EH (cell line): ENCODE measurements at regions not wholly inside any gene's neighbourhood (a gene's known extent, or its start where the extent isn't known, plus 50 kb on each side); places are given as distances from the start of the nearest gene placed in this dataset.
A peak's percentile ranks its signal among the peaks of the same experiment; 100 is the strongest.

Source experiments
- DNase-seq: peaks from one replicate; pipeline ENCODE4 v3.0.0-alpha.2; 2015; ENCODE audit warnings: low read depth

GRCh38 chr5:167792514-167792913 is 498.9 kb upstream of the WWC1 start:
- no peak for DNase-seq

GRCh38 chr5:167793700-167794099 is 497.7 kb upstream of the WWC1 start:
- DNase-seq = no peak

GRCh38 chr5:167794121-167794520 is 497.3 kb upstream of the WWC1 start:
- no peak for DNase-seq

- no peak for DNase-seq
Observed at GRCh38 chr5:167796672-167797071, 494.8 kb upstream of the WWC1 start.

- no peak for DNase-seq
Observed at GRCh38 chr5:167797933-167798332, 493.5 kb upstream of the WWC1 start.

GRCh38 chr5:167798448-167798847 is 493.0 kb upstream of the WWC1 start:
- peak; percentile 35 for DNase-seq

GRCh38 chr5:167800427-167800826 is 491.0 kb upstream of the WWC1 start:
- DNase-seq = no peak

- no peak for DNase-seq
Observed at GRCh38 chr5:167801999-167802398, 489.4 kb upstream of the WWC1 start.

GRCh38 chr5:167802755-167803431 is 488.6 kb upstream of the WWC1 start:
- DNase-seq = peak; percentile 51

- no peak for DNase-seq
Observed at GRCh38 chr5:167804512-167805220, 486.8 kb upstream of the WWC1 start.

- DNase-seq = no peak
Observed at GRCh38 chr5:167810573-167810972, 480.9 kb upstream of the WWC1 start.

- no peak for DNase-seq
Observed at GRCh38 chr5:167812871-167813270, 478.6 kb upstream of the WWC1 start.

- no peak for DNase-seq
Observed at GRCh38 chr5:167813389-167813788, 478.1 kb upstream of the WWC1 start.

- DNase-seq = no peak
Observed at GRCh38 chr5:167814040-167814439, 477.4 kb upstream of the WWC1 start.

- DNase-seq = peak; percentile 99
Observed at GRCh38 chr5:167814828-167815227, 476.6 kb upstream of the WWC1 start.

GRCh38 chr5:167816354-167816753 is 475.1 kb upstream of the WWC1 start:
- DNase-seq = peak; percentile 74

GRCh38 chr5:167816864-167817263 is 474.6 kb upstream of the WWC1 start:
- DNase-seq = no peak

- DNase-seq = no peak
Observed at GRCh38 chr5:167819406-167819805, 472.0 kb upstream of the WWC1 start.

GRCh38 chr5:167820101-167820990 is 471.1 kb upstream of the WWC1 start:
- DNase-seq = no peak

GRCh38 chr5:167821151-167821550 is 470.3 kb upstream of the WWC1 start:
- DNase-seq = peak; percentile 32

GRCh38 chr5:167821669-167822068 is 469.8 kb upstream of the WWC1 start:
- no peak for DNase-seq

- DNase-seq = peak; percentile 45
Observed at GRCh38 chr5:167822241-167822640, 469.2 kb upstream of the WWC1 start.

- no peak for DNase-seq
Observed at GRCh38 chr5:167823405-167823804, 468.0 kb upstream of the WWC1 start.
